Loucy (cell line): ENCODE measurements at regions not wholly inside any gene's neighbourhood (a gene's known extent, or its start where the extent isn't known, plus 50 kb on each side); places are given as distances from the start of the nearest gene placed in this dataset.

Experiments
- H2AFZ ChIP-seq: fragments of 200-600 bp; sonication (generic); 2 replicates; pipeline ENCODE4 v1.6.0; 2016; ENCODE audit warnings: antibody characterized with exemption, mild to moderate bottlenecking, low read length, moderate library complexity
- H3F3A ChIP-seq: fragments of 200-600 bp; 2 replicates; pipeline ENCODE4 v1.6.0; 2016; ENCODE audit warnings: antibody characterized with exemption, low read depth, mild to moderate bottlenecking
- H3K27me3 ChIP-seq: fragments of 200-600 bp; sonication (generic); 2 replicates; pipeline ENCODE4 v1.6.1; 2014; ENCODE audit warnings: low read length, mild to moderate bottlenecking; ENCODE audit not compliant: insufficient read depth, poor library complexity, severe bottlenecking
- H3K36me3 ChIP-seq: fragments of 200-600 bp; sonication (generic); 2 replicates; pipeline ENCODE4 v1.6.1; 2016; ENCODE audit warnings: low read length; ENCODE audit not compliant: insufficient read depth
- H3K4me1 ChIP-seq: fragments of 200-600 bp; sonication (generic); 2 replicates; pipeline ENCODE4 v1.5.1; 2014; ENCODE audit warnings: low read length, mild to moderate bottlenecking; ENCODE audit not compliant: insufficient read depth, poor library complexity, severe bottlenecking
- H3K4me2 ChIP-seq: fragments of 200-600 bp; sonication (generic); 2 replicates; pipeline ENCODE4 v1.6.0; 2014; ENCODE audit warnings: antibody characterized with exemption, low read length, low read depth, mild to moderate bottlenecking; ENCODE audit not compliant: poor library complexity, severe bottlenecking
- H3K4me3 ChIP-seq: fragments of 200-600 bp; sonication (generic); 2 replicates; pipeline ENCODE4 v1.5.1; 2014; ENCODE audit warnings: low read length, mild to moderate bottlenecking, mixed read lengths; ENCODE audit not compliant: poor library complexity, severe bottlenecking
- H3K79me2 ChIP-seq: fragments of 200-600 bp; sonication (generic); 2 replicates; pipeline ENCODE4 v1.6.1; 2014; ENCODE audit warnings: low read length; ENCODE audit not compliant: insufficient read depth
- H3K9ac ChIP-seq: fragments of 200-600 bp; sonication (generic); 2 replicates; pipeline ENCODE4 v1.6.0; 2014; ENCODE audit warnings: mild to moderate bottlenecking, low read depth, low read length, moderate library complexity; ENCODE audit not compliant: poor library complexity, severe bottlenecking
- H3K9me2 ChIP-seq: fragments of 200-600 bp; sonication (generic); replicated peaks from 2 replicates; pipeline ENCODE4 v1.6.1; 2016; ENCODE audit warnings: low read depth, low read length, mixed read lengths
- H3K9me3 ChIP-seq: fragments of 200-600 bp; sonication (generic); 2 replicates; pipeline ENCODE4 v1.6.1; 2014; ENCODE audit warnings: mild to moderate bottlenecking, antibody characterized with exemption, low read length, low read depth; ENCODE audit not compliant: insufficient read depth
- H4K20me1 ChIP-seq: fragments of 200-600 bp; sonication (generic); 2 replicates; pipeline ENCODE4 v1.6.0; 2014; ENCODE audit warnings: antibody characterized with exemption, low read length, mild to moderate bottlenecking; ENCODE audit not compliant: insufficient read depth, poor library complexity, severe bottlenecking
- CTCF ChIP-seq: fragments of 200-600 bp; sonication (generic); conservative IDR thresholded peaks from 2 replicates; pipeline ENCODE4 v1.5.1; 2014; ENCODE audit warnings: mild to moderate bottlenecking, antibody characterized with exemption, low read length
- EZH2phosphoT487 ChIP-seq: fragments of 200-600 bp; IDR thresholded peaks from 2 replicates; pipeline ENCODE4 v1.6.1; 2018; ENCODE audit warnings: antibody characterized with exemption, mild to moderate bottlenecking, moderate library complexity, borderline replicate concordance

- no peak overlapping the region for H3K9ac ChIP-seq
- no peaks in the 10 kb centered on the region for H3K36me3 ChIP-seq
- H3K79me2 ChIP-seq: no peaks in the 10 kb centered on the region
- no peak for TF ChIP-seq CTCF
- no peak for TF ChIP-seq EZH2phosphoT487
- H4K20me1 ChIP-seq: no peaks in the 10 kb centered on the region
- no peaks in the 10 kb centered on the region for H3K4me1 ChIP-seq
- no peaks in the 10 kb centered on the region for H3F3A ChIP-seq
- H2AFZ ChIP-seq: no peak overlapping the region
- no peaks in the 10 kb centered on the region for H3K9me2 ChIP-seq
- H3K4me2 ChIP-seq: no peak overlapping the region
- no peaks in the 10 kb centered on the region for H3K9me3 ChIP-seq
- no peak overlapping the region for H3K4me3 ChIP-seq
- H3K27me3 ChIP-seq: no peaks in the 10 kb centered on the region
Observed at GRCh38 chr5:147998704-147999103, 65.1 kb upstream of the SPINK5 start.

GRCh38 chr5:147997486-147997885 is 66.3 kb upstream of the SPINK5 start:
- Histone ChIP-seq H3K79me2 (no peaks in the 10 kb centered on the region), H3K36me3 (no peaks in the 10 kb centered on the region), H2AFZ (no peak overlapping the region), H3K9me2 (no peaks in the 10 kb centered on the region), H3K27me3 (no peaks in the 10 kb centered on the region), H4K20me1 (no peaks in the 10 kb centered on the region), H3K4me1 (no peaks in the 10 kb centered on the region), H3K9ac (no peak overlapping the region), H3K4me2 (no peak overlapping the region), H3F3A (no peaks in the 10 kb centered on the region), H3K9me3 (no peaks in the 10 kb centered on the region), H3K4me3 (no peak overlapping the region)
- TF ChIP-seq CTCF: no peak
- TF ChIP-seq EZH2phosphoT487: no peak

GRCh38 chr5:147996379-147996778 is 67.4 kb upstream of the SPINK5 start:
- H3K9me2 ChIP-seq: no peaks in the 10 kb centered on the region
- H3K9me3 ChIP-seq: no peaks in the 10 kb centered on the region
- no peaks in the 10 kb centered on the region for H3K79me2 ChIP-seq
- H2AFZ ChIP-seq: no peak overlapping the region
- H4K20me1 ChIP-seq: no peaks in the 10 kb centered on the region
- H3K4me1 ChIP-seq: no peaks in the 10 kb centered on the region
- H3K4me2 ChIP-seq: no peak overlapping the region
- no peaks in the 10 kb centered on the region for H3K27me3 ChIP-seq
- TF ChIP-seq EZH2phosphoT487 (no peak), CTCF (no peak)
- H3K36me3 ChIP-seq: no peaks in the 10 kb centered on the region
- H3K9ac ChIP-seq: no peak overlapping the region
- H3F3A ChIP-seq: no peaks in the 10 kb centered on the region
- H3K4me3 ChIP-seq: no peak overlapping the region
